Breast epithelium (tissue), 4 donors: ENCODE measurements at regions not wholly inside any gene's neighbourhood (a gene's known extent, or its start where the extent isn't known, plus 50 kb on each side); places are given as distances from the start of the nearest gene placed in this dataset.

Experiments used
- DNase-seq, 2 donors: peaks; one replicate each; pipeline ENCODE4 v3.0.0-alpha.2; 2019; ENCODE audit warnings: low spot score in 2 of 2
- H3K27ac ChIP-seq, 2 donors: fragments of 200-600 bp; sonication (generic) in 1 of 2; one replicate each; pipeline ENCODE4 v1.5.1; 2016 to 2019; ENCODE audit warnings: mild to moderate bottlenecking in 1 of 2
- H3K27me3 ChIP-seq, 2 donors: fragments of 200-600 bp; sonication (generic) in 1 of 2; one replicate each; pipeline versions ENCODE4 v1.5.1 to v1.6.0; 2017 to 2019; ENCODE audit warnings: control low read depth in 1 of 2, mild to moderate bottlenecking in 1 of 2
- H3K36me3 ChIP-seq: fragments of 200-600 bp; one replicate; pipeline ENCODE4 v1.5.1; 2019
- H3K4me1 ChIP-seq, 2 donors: fragments of 200-600 bp; sonication (generic); one replicate each; pipeline ENCODE4 v1.5.1; 2016 to 2019; ENCODE audit warnings: control low read depth in 1 of 2
- H3K4me3 ChIP-seq, 3 donors: fragments of 200-600 bp; sonication (generic); 1 replicate in 2 of 3; 2 replicates in 1 of 3; pipeline ENCODE4 v1.5.1; 2016 to 2019; ENCODE audit warnings: mild to moderate bottlenecking in 3 of 3, moderate library complexity in 2 of 3
- H3K9me3 ChIP-seq, 2 donors: fragments of 200-600 bp; sonication (generic) in 1 of 2; one replicate each; pipeline ENCODE4 v1.5.1; 2016 to 2019; ENCODE audit warnings: control low read depth in 1 of 2
- CTCF ChIP-seq, 3 donors: fragments of 450-650 bp; IDR thresholded peaks; one replicate each; pipeline ENCODE4 v1.5.1; 2016 to 2017; ENCODE audit warnings: antibody characterized with exemption in 3 of 3, mild to moderate bottlenecking in 3 of 3, moderate library complexity in 3 of 3
- POLR2A ChIP-seq: fragments of 450-650 bp; IDR thresholded peaks from one replicate; pipeline ENCODE4 v1.6.1; 2016; ENCODE audit warnings: antibody characterized with exemption, mild to moderate bottlenecking, moderate library complexity
- POLR2AphosphoS5 ChIP-seq, 3 donors: sonication (generic); formaldehyde crosslinking; IDR thresholded peaks; one replicate each; pipeline ENCODE4 v1.6.1; 2017; ENCODE audit warnings: antibody characterized with exemption in 3 of 3
- intact Hi-C: fragments of 100-400 bp; cut with DNase I; formaldehyde crosslinking; loops from one replicate; pipeline ENCODE4 v1.15.1; 2023; ENCODE audit warnings: low total_unique reads

GRCh38 chr14:26811756-26812305, 214.0 kb upstream of the NOVA1 start:
- TF ChIP-seq CTCF (IDR thresholded peaks at IDR 0.05) (no peak), POLR2A (no peak), POLR2AphosphoS5 (IDR thresholded peaks at IDR 0.05) (no peak)
- Histone ChIP-seq H3K9me3 (no peaks in the 10 kb centered on the region), H3K36me3 (no peaks in the 10 kb centered on the region), H3K27ac (no peak overlapping the region), H3K27me3 (no peaks in the 10 kb centered on the region), H3K4me3 (no peak overlapping the region), H3K4me1 (no peaks in the 10 kb centered on the region)
- DNase-seq: no peak
- intact Hi-C loops: no loop called here

GRCh38 chr14:26820138-26820537, 222.3 kb upstream of the NOVA1 start:
- H3K27me3 ChIP-seq: no peaks in the 10 kb centered on the region
- no peak for DNase-seq
- no peak for TF ChIP-seq CTCF (IDR thresholded peaks at IDR 0.05)
- H3K27ac ChIP-seq: no peak overlapping the region
- no peaks in the 10 kb centered on the region for H3K9me3 ChIP-seq
- H3K36me3 ChIP-seq: no peaks in the 10 kb centered on the region
- no peak overlapping the region for H3K4me3 ChIP-seq
- intact Hi-C loops: no loop called here
- no peaks in the 10 kb centered on the region for H3K4me1 ChIP-seq

GRCh38 chr14:26820572-26820971, 222.7 kb upstream of the NOVA1 start:
- intact Hi-C loops: no loop called here
- no peak overlapping the region for H3K27ac ChIP-seq
- no peak for DNase-seq
- H3K36me3 ChIP-seq: no peaks in the 10 kb centered on the region
- H3K4me3 ChIP-seq: no peak overlapping the region
- TF ChIP-seq POLR2AphosphoS5 (IDR thresholded peaks at IDR 0.05) (no peak), CTCF (IDR thresholded peaks at IDR 0.05) (no peak), POLR2A (no peak)
- no peaks in the 10 kb centered on the region for H3K27me3 ChIP-seq
- no peaks in the 10 kb centered on the region for H3K4me1 ChIP-seq
- H3K9me3 ChIP-seq: no peaks in the 10 kb centered on the region

- Histone ChIP-seq H3K27me3 (no peaks in the 10 kb centered on the region), H3K27ac (no peak overlapping the region), H3K4me1 (no peaks in the 10 kb centered on the region), H3K9me3 (no peaks in the 10 kb centered on the region), H3K36me3 (no peaks in the 10 kb centered on the region), H3K4me3 (no peak overlapping the region)
- no peak for TF ChIP-seq POLR2A
- TF ChIP-seq POLR2AphosphoS5 (IDR thresholded peaks at IDR 0.05): no peak
- no peak for TF ChIP-seq CTCF (IDR thresholded peaks at IDR 0.05)
- intact Hi-C loops: no loop called here
- no peak for DNase-seq
Observed at GRCh38 chr14:26828741-26829140, 230.9 kb upstream of the NOVA1 start.

GRCh38 chr14:26833621-26834176, 235.9 kb upstream of the NOVA1 start:
- DNase-seq: no peak
- intact Hi-C loops: no loop called here
- TF ChIP-seq POLR2A (no peak), POLR2AphosphoS5 (IDR thresholded peaks at IDR 0.05) (no peak), CTCF (IDR thresholded peaks at IDR 0.05) (no peak)
- Histone ChIP-seq H3K36me3 (no peaks in the 10 kb centered on the region), H3K27ac (no peak overlapping the region), H3K9me3 (no peaks in the 10 kb centered on the region), H3K4me3 (no peak overlapping the region), H3K4me1 (no peaks in the 10 kb centered on the region), H3K27me3 (no peaks in the 10 kb centered on the region)
